SJCRH30 (cell line): ENCODE measurements at regions not wholly inside any gene's neighbourhood (a gene's known extent, or its start where the extent isn't known, plus 50 kb on each side); places are given as distances from the start of the nearest gene placed in this dataset.

Source experiments
- DNase-seq, 2 experiments: peaks; one replicate each; pipeline ENCODE4 v3.0.0-alpha.2; 2015 to 2020
- H3K27ac ChIP-seq: fragments of 250-450 bp; sonication (Bioruptor Pico); 2 replicates; pipeline ENCODE4 v1.5.1; 2020; ENCODE audit warnings: mild to moderate bottlenecking, moderate library complexity
- H3K27me3 ChIP-seq: fragments of 250-450 bp; sonication (Bioruptor Pico); 2 replicates; pipeline ENCODE4 v1.5.1; 2020; ENCODE audit warnings: mild to moderate bottlenecking, moderate library complexity
- H3K36me3 ChIP-seq: fragments of 250-450 bp; sonication (Bioruptor Pico); 2 replicates; pipeline ENCODE4 v1.5.1; 2020; ENCODE audit warnings: mild to moderate bottlenecking, moderate library complexity
- H3K4me1 ChIP-seq: fragments of 250-450 bp; sonication (Bioruptor Pico); 2 replicates; pipeline ENCODE4 v1.5.1; 2020; ENCODE audit warnings: mild to moderate bottlenecking, moderate library complexity
- H3K4me3 ChIP-seq: fragments of 250-450 bp; sonication (Bioruptor Pico); 2 replicates; pipeline ENCODE4 v1.5.1; 2020; ENCODE audit warnings: mild to moderate bottlenecking, moderate library complexity
- H3K9me3 ChIP-seq: fragments of 250-450 bp; sonication (Bioruptor Pico); replicated peaks from 2 replicates; pipeline ENCODE4 v1.5.1; 2020; ENCODE audit warnings: mild to moderate bottlenecking, moderate library complexity

- no peak overlapping the region for H3K27ac ChIP-seq
- no peaks in the 10 kb centered on the region for H3K36me3 ChIP-seq
- no peaks in the 10 kb centered on the region for H3K27me3 ChIP-seq
- peaks cover 5% of the 10 kb centered on the region for H3K9me3 ChIP-seq
- DNase-seq: no peak
- H3K4me1 ChIP-seq: no peaks in the 10 kb centered on the region
- no peak overlapping the region for H3K4me3 ChIP-seq
Observed at GRCh38 chr5:135680713-135681112, 101.9 kb upstream of the CXCL14 start.

DNA sequence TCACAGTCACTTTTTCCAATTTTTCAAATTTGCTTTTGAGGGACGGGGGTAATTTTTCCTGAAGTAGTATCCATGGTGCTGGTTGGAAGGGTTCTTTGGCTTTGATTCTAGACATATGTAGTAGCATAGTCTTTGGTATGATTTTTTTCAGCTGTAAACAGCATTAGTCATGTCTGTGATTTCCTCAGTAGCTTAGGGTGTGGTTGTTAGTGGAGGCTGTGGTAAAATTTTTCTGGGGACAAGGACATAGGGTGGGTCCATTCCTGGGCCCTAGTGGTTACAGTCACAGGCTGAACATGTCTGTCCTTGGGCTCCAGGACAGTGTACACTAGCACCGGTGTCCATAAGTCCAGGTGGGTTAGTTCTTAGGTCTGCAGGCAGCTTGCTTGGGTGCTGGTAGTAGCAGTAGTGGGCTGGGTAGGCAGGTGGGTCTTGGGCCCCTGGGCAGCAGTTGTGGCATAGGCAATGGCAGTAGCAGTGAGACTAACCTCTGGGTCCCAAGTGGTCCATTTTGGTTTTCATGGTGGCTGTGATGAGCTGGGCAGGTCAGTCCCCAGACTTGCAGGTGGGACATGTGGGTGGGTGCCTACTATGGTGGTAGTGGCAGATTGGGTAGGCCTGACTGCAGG, 100.0 kb upstream of the CXCL14 start:
- no peaks in the 10 kb centered on the region for H3K36me3 ChIP-seq
- no peak for DNase-seq
- no peak overlapping the region for H3K4me3 ChIP-seq
- H3K9me3 ChIP-seq: peaks cover 5% of the 10 kb centered on the region
- H3K27ac ChIP-seq: no peak overlapping the region
- no peaks in the 10 kb centered on the region for H3K27me3 ChIP-seq
- no peaks in the 10 kb centered on the region for H3K4me1 ChIP-seq

DNA sequence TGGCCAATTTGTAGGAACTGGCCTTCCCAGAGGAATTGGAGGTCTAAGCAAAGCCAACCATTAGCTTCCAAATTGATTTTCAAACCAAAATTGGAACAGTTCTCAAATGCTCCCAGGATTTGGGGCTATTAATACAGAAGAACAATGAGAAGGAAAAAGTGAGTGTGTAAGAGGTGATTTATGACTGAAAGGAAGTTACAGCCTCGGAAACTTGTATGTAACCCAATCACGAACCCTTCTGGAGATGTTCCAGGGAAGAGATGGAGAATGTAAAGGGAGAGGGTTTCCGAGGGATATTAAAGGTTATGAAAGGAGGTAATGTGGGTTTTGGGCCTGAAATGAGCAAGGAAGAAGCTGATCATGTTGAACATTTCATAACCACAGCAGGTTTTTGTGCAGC, 93.2 kb upstream of the CXCL14 start:
- Histone ChIP-seq H3K27ac (no peak overlapping the region), H3K27me3 (no peaks in the 10 kb centered on the region), H3K4me3 (no peak overlapping the region), H3K4me1 (peaks cover 3% of the 10 kb centered on the region; the same call in 1 of the 2 replicates), H3K36me3 (no peaks in the 10 kb centered on the region), H3K9me3 (no peaks in the 10 kb centered on the region; the same call in 1 of the 2 replicates)
- no peak for DNase-seq

DNA sequence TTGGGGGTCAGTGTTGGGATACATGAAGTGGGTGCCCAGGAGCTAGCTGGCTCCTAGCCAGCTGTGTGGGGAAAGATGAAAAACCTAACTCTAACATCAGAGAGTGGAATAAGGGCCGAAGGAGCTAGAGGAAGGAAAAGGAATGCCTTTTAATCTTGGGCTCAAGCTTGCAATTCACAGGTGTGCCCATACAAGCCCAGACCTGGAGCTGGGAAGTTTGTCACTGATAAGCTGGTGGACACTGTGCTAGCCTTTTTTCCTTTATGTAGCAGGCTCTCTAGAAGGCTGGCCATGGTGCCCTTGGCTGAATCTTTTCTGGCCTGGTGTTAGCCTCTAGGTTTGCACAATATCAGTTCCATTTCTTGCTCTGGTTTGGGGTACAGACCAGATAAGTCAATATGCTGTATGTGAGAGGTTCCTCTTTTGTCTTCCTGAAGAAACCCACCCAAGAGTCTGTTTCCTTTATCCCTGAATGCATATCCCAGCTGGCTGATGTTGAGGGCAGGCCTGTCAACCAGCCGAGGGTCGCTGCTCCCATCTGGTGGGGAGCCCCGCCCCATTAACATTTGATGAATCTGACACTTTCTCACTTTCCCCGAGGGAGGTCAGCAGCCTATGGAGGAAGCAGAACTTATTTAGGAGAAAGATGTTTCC, 92.4 kb upstream of the CXCL14 start:
- Histone ChIP-seq H3K4me3 (no peak overlapping the region), H3K9me3 (no peaks in the 10 kb centered on the region; the same call in 1 of the 2 replicates), H3K36me3 (no peaks in the 10 kb centered on the region), H3K27me3 (0 out of 2 replicates have a peak, but pooled peaks cover under 1% of the 10 kb centered on the region), H3K27ac (no peak overlapping the region), H3K4me1 (peaks cover 3% of the 10 kb centered on the region; the same call in 1 of the 2 replicates)
- DNase-seq: no peak

- H3K4me1 ChIP-seq: peaks cover 3% of the 10 kb centered on the region; the same call in 1 of the 2 replicates
- no peaks in the 10 kb centered on the region; the same call in 1 of the 2 replicates for H3K9me3 ChIP-seq
- DNase-seq: no peak
- H3K36me3 ChIP-seq: no peaks in the 10 kb centered on the region
- H3K27me3 ChIP-seq: 0 out of 2 replicates have a peak, but pooled peaks cover 4% of the 10 kb centered on the region
- no peak overlapping the region for H3K4me3 ChIP-seq
- no peak overlapping the region for H3K27ac ChIP-seq
Observed at GRCh38 chr5:135670588-135670987, 91.8 kb upstream of the CXCL14 start.

DNA sequence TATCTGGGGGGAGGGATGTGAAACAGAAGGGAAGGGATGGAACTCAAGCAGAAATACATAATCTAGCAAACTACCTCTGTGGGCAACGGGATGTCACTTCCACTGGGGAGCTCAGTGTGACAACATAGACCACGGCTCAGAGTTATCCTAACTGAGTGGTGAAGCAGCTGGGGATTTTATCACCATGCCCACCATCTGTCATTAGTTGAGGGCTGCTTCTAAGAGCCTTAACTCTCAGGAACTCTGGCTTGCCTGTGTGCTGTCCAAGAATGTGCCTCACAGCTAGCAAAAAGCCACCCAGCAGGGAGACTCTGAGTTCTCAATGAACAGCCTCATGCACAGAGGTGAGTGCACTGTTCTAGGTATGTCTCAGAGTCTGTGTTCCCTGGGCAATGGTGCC, 90.6 kb upstream of the CXCL14 start:
- Histone ChIP-seq H3K9me3 (no peaks in the 10 kb centered on the region; the same call in 1 of the 2 replicates), H3K4me1 (peaks cover 3% of the 10 kb centered on the region; the same call in 1 of the 2 replicates), H3K36me3 (no peaks in the 10 kb centered on the region), H3K27me3 (0 out of 2 replicates have a peak, but pooled peaks cover 4% of the 10 kb centered on the region), H3K4me3 (no peak overlapping the region), H3K27ac (no peak overlapping the region)
- DNase-seq: peak in 1 of 2 experiments; percentile 44

- DNase-seq: no peak
Observed at GRCh38 chr5:135667673-135668072, 88.9 kb upstream of the CXCL14 start.

GRCh38 chr5:135667204-135667603, 88.4 kb upstream of the CXCL14 start:
- no peak for DNase-seq
- no peaks in the 10 kb centered on the region for H3K36me3 ChIP-seq
- no peak overlapping the region for H3K4me3 ChIP-seq
- no peaks in the 10 kb centered on the region; the same call in 1 of the 2 replicates for H3K9me3 ChIP-seq
- no peak overlapping the region for H3K27ac ChIP-seq
- peaks cover 7% of the 10 kb centered on the region for H3K4me1 ChIP-seq
- 0 out of 2 replicates have a peak, but pooled peaks cover 4% of the 10 kb centered on the region for H3K27me3 ChIP-seq

More at GRCh38 chr5:135667673-135668072, 88.9 kb upstream of the CXCL14 start:
- Histone ChIP-seq H3K4me3 (no peak overlapping the region), H3K27ac (no peak overlapping the region), H3K4me1 (peaks cover 3% of the 10 kb centered on the region), H3K27me3 (0 out of 2 replicates have a peak, but pooled peaks cover 4% of the 10 kb centered on the region), H3K9me3 (no peaks in the 10 kb centered on the region; the same call in 1 of the 2 replicates), H3K36me3 (no peaks in the 10 kb centered on the region)

- H3K27me3 ChIP-seq: 0 out of 2 replicates have a peak, but pooled peaks cover 4% of the 10 kb centered on the region
- no peak overlapping the region for H3K27ac ChIP-seq
- peaks cover 4% of the 10 kb centered on the region; the same call in 1 of the 2 replicates for H3K9me3 ChIP-seq
- no peak overlapping the region for H3K4me3 ChIP-seq
- H3K4me1 ChIP-seq: peaks cover 4% of the 10 kb centered on the region; the same call in 1 of the 2 replicates
- DNase-seq: no peak
- H3K36me3 ChIP-seq: no peaks in the 10 kb centered on the region
Observed at GRCh38 chr5:135662683-135663082, 83.9 kb upstream of the CXCL14 start.

DNA sequence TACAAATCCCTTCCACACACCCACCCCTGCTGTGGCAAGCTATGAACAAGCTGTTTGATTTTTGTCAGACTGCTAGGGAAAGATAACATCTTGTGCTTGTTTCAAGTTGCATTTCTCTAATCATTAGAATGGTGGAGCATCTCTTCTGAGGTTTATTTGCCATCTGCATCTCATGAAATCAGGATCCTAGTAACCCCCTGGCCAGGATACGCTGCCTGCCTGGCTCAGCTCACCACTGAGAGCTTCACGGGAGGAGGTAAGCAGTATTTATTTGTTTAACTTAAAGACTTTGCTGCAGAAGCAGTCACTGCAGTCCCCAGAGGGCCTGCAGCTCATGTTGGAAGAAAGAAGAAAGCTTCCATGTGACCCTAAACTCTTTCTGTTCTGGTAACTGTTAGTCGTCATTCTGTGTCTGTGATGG, 83.3 kb upstream of the CXCL14 start:
- H3K4me3 ChIP-seq: no peak overlapping the region
- peaks cover 4% of the 10 kb centered on the region; the same call in 1 of the 2 replicates for H3K4me1 ChIP-seq
- peak; percentile 38 to 54 for DNase-seq
- H3K36me3 ChIP-seq: no peaks in the 10 kb centered on the region
- 0 out of 2 replicates have a peak, but pooled peaks cover 4% of the 10 kb centered on the region for H3K27me3 ChIP-seq
- no peak overlapping the region for H3K27ac ChIP-seq
- peaks cover 4% of the 10 kb centered on the region; the same call in 1 of the 2 replicates for H3K9me3 ChIP-seq

GRCh38 chr5:135660826-135661575, 82.2 kb upstream of the CXCL14 start:
- H3K9me3 ChIP-seq: peaks cover 4% of the 10 kb centered on the region; the same call in 1 of the 2 replicates
- no peak overlapping the region for H3K27ac ChIP-seq
- no peak overlapping the region for H3K4me3 ChIP-seq
- peaks cover 4% of the 10 kb centered on the region; the same call in 1 of the 2 replicates for H3K4me1 ChIP-seq
- no peaks in the 10 kb centered on the region for H3K36me3 ChIP-seq
- no peak for DNase-seq
- H3K27me3 ChIP-seq: 0 out of 2 replicates have a peak, but pooled peaks cover 2% of the 10 kb centered on the region

DNA sequence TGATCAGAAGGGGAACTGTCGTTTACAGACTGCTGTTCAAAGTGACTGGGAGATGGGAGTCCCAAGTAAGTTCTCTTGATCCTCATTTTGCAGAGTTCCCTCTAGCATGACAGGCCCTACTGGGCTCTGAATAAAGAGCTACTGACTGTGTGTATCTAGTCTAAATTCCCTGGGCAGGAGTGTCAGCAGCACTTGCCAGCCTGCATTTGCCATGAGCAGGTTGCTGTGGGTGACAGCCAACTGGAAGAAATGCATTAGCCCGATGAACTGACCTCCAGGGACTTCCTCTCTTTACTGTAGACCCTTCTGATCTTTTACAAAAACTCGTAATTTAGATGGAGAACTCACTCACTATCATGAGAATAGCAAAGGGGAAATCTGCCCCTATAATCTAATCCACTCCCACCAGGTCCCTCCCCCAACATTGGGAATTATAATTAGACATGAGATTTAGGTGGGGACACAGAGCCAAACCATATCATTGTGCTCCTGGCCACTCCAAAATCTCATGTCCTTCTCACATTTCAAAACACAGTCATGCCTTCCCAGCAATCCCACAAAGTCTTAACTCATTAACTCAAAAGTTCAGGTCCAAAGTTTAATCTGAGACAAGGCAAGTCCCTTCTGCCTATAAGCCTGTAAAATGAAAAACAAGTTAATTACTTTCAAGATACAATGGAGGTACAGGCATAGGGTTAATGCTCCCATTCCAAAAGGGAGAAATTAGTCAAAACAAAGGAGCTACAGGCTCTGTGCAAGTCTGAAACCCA, 78.9 kb upstream of the CXCL14 start:
- no peak for DNase-seq

DNA sequence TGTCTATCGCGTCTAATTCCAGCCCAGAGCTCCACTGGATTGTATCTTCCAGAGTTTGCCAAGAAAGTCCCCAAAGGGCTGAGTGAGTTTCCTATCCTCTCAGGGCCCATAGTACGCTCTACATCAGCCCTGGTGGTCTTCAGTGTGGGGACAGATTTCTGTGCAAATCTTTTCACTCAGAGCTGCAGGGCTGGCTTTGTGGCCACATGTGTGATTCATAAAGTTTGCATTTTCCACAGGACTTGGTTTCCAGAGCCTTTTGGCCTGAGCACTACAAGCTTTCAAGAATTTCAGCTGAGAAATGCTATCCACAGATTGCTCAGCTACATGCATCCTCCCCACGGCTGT, 76.7 kb upstream of the CXCL14 start:
- H3K9me3 ChIP-seq: 0 out of 2 replicates have a peak, but pooled peaks cover 4% of the 10 kb centered on the region
- no peak overlapping the region for H3K27ac ChIP-seq
- no peak overlapping the region for H3K4me3 ChIP-seq
- no peak for DNase-seq
- H3K27me3 ChIP-seq: no peaks in the 10 kb centered on the region
- H3K4me1 ChIP-seq: no peaks in the 10 kb centered on the region
- no peaks in the 10 kb centered on the region for H3K36me3 ChIP-seq

More for the DNA sequence above, 78.9 kb upstream of the CXCL14 start:
- H3K27ac ChIP-seq: no peak overlapping the region
- no peaks in the 10 kb centered on the region for H3K36me3 ChIP-seq
- H3K4me1 ChIP-seq: peaks cover 4% of the 10 kb centered on the region; the same call in 1 of the 2 replicates
- H3K27me3 ChIP-seq: no peaks in the 10 kb centered on the region
- 0 out of 2 replicates have a peak, but pooled peaks cover 4% of the 10 kb centered on the region for H3K9me3 ChIP-seq
- H3K4me3 ChIP-seq: no peak overlapping the region
